ENCODE measurements at regions not wholly inside any gene's neighbourhood (a gene's known extent, or its start where the extent isn't known, plus 50 kb on each side); places are given as distances from the start of the nearest gene placed in this dataset.
"Not testable (repeated sequence)": the region's sequence is repeated elsewhere in the genome, so short reads cannot be mapped to it uniquely, and the experiment has no call there.

- not testable (repeated sequence) for TF ChIP-seq NRF1 (IDR thresholded peaks at IDR 0.05; ENCODE audit: low read depth, low read length); CTCF (IDR thresholded peaks at IDR 0.05); GABPA (IDR thresholded peaks at IDR 0.05; ENCODE audit: low read depth); REST (IDR thresholded peaks at IDR 0.05; ENCODE audit: low read depth, low read length); EZH2phosphoT487 (IDR thresholded peaks at IDR 0.05; ENCODE audit: borderline replicate concordance, low read depth); MAX (IDR thresholded peaks at IDR 0.05; ENCODE audit: low read depth); POLR2AphosphoS5 (IDR thresholded peaks at IDR 0.05; ENCODE audit: low read depth, low read length)
Measured at GRCh38 chr4:141333456-141334230, 112.9 kb downstream of the ZNF330 start.

Measured in SK-N-SH (cell line).